Caki2 (cell line): ENCODE measurements at regions not wholly inside any gene's neighbourhood (a gene's known extent, or its start where the extent isn't known, plus 50 kb on each side); places are given as distances from the start of the nearest gene placed in this dataset.

Experiments
- DNase-seq: peaks from one replicate; pipeline ENCODE4 v3.0.0-alpha.2; 2015; ENCODE audit warnings: low read depth
- in situ Hi-C: cut with HindIII; loops from 2 replicates; pipeline ENCODE4 v1.10.0; 2016; ENCODE audit warnings: low sequenced_read_pairs, low pct_unique_long_range_greater_than_20kb, mixed read lengths

GRCh38 chr4:160257318-160257717 lies 1154.4 kb downstream of the RAPGEF2 start:
- in situ Hi-C loops, result no loop called here
- DNase-seq, result no peak

- no peak for DNase-seq
- in situ Hi-C loops, result no loop called here
Observed at GRCh38 chr4:160265014-160265413, 1162.1 kb downstream of the RAPGEF2 start.

- in situ Hi-C loops, result no loop called here
- DNase-seq, result no peak
Observed at GRCh38 chr4:160265836-160266235, 1163.0 kb downstream of the RAPGEF2 start.

DNA sequence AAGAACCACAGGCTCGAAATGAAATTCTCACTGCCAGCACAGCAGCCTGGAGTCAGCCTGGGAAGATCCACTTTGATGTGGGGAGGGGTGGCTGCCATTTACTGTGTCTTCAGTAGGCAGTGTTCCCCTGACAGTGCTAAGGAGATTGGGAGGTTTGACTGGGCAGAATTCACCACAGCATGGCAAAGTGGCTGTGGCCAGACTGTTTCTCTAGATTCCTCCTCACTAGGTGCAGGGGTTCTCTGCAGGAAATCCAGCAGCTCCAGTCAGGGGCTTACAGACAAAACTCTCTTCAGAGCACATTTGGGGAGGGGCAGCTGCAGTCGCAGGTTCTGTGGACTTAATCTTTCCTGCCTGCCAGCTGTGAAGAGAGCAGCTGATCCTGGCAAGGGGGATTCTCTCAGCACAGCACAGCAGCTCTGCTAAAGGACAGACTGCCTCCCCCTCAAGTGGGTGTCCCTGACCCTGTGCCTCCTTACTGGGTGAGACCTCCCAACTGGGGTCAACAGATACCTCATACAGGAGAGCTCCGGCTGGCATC lies 1174.0 kb downstream of the RAPGEF2 start:
- DNase-seq, result no peak
- in situ Hi-C loops, result no loop called here

GRCh38 chr4:160283081-160283480 lies 1180.2 kb downstream of the RAPGEF2 start:
- in situ Hi-C loops, result no loop called here
- no peak for DNase-seq

GRCh38 chr4:160284516-160284915 lies 1181.6 kb downstream of the RAPGEF2 start:
- in situ Hi-C loops, result no loop called here
- DNase-seq, result no peak

- in situ Hi-C loops, result no loop called here
Observed at GRCh38 chr4:160286051-160286450, 1183.2 kb downstream of the RAPGEF2 start.

GRCh38 chr4:160296476-160296875 lies 1193.6 kb downstream of the RAPGEF2 start:
- no peak for DNase-seq
- in situ Hi-C loops, result no loop called here

More at GRCh38 chr4:160286051-160286450, 1183.2 kb downstream of the RAPGEF2 start:
- DNase-seq, result no peak

- DNase-seq, result no peak
- in situ Hi-C loops, result no loop called here
Observed at GRCh38 chr4:160299177-160299576, 1196.3 kb downstream of the RAPGEF2 start.

DNA sequence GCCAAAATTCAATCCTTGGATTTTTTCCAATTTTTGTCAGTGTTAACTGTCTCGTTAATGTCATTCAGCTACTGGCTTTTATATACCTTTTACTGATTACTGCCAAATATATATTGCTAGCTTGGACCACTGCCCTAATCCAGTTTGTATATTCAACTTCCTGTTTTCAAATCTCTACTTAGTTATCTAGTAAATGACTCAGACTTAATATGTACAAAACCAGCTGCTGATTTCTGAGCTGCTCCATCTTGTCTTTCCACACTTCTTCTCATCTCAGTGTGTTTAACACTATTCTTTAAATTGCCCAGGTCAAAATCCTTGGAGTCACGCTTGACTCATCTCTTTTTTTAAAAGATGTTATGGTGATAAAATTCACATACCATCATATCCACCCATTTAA lies 1196.7 kb downstream of the RAPGEF2 start:
- DNase-seq, result no peak
- in situ Hi-C loops, result no loop called here

DNA sequence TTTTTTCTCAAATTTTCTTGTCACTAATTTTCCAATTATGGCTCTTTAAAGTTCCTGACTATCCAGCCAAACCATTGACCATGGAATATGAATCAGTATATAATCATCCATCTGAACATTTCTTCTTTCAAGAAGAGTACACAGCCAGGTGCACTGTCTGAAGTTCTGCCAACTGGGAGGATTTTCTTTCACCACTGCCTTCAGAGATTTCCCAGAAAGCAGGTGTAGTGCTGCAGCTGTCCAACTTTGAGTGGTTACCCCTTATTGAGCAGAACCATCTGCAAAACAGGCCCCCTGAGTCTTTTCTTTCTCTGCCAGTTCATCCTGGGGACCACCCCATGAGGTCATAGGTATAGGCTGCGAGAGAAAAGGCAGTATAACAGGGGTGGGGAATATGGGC lies 1213.2 kb downstream of the RAPGEF2 start:
- in situ Hi-C loops, result no loop called here
- DNase-seq, result no peak

GRCh38 chr4:160318567-160319220 lies 1215.8 kb downstream of the RAPGEF2 start:
- in situ Hi-C loops, result no loop called here
- DNase-seq, result peak; percentile 1

DNA sequence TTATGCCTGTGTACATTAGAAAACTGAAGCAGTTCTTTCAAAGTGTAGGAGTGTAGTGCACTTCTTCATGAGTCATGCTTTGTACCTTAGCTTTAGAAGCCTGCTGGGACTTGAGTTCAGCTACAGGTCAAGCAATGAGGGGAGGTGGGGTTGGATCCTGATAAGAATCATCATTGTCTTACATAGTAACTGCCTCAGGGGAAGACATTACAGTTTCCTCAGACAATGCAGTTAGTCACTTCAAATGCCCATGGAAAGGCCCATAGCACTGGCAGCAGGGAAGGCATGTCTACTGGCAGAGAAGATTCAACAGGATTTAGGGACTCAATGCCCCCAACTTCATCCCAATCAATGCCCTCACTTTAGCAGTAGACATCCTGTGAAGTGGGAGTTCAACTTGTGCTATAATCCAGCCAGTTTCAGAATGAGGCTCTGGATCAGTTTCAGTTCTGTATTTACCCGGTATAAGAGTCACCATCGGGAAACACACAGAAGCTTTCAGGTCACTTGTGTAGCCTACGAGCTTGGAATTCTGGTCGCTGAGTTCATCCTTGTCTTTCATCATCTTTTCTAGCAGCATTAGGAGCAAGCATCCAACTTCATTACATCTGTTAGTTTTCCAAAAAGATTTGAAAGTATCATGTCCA lies 1216.5 kb downstream of the RAPGEF2 start:
- peak; percentile 63 for DNase-seq
- in situ Hi-C loops, result no loop called here

- DNase-seq, result no peak
- in situ Hi-C loops, result no loop called here
Observed at GRCh38 chr4:160319868-160320260, 1217.0 kb downstream of the RAPGEF2 start.

DNA sequence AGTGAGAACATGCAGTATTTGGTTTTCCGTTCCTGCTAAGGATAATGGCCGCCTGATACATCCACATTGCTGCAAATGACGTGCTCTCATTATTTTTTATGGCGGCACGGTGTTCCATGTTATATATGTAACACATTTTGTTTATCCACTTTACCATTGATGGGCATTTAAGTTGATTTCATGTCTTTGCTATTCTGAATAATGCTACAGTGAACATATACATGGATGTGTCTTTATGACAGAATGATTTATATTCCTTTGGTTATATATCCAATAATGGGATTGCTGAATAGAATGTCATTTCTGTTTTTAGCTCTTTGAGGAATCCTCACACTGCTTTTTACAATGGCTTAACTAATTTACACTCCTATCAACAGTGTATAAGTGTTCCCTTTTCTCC lies 1223.2 kb downstream of the RAPGEF2 start:
- in situ Hi-C loops, result no loop called here
- no peak for DNase-seq

GRCh38 chr4:160347197-160347596 lies 1244.3 kb downstream of the RAPGEF2 start:
- DNase-seq, result no peak
- in situ Hi-C loops, result no loop called here

DNA sequence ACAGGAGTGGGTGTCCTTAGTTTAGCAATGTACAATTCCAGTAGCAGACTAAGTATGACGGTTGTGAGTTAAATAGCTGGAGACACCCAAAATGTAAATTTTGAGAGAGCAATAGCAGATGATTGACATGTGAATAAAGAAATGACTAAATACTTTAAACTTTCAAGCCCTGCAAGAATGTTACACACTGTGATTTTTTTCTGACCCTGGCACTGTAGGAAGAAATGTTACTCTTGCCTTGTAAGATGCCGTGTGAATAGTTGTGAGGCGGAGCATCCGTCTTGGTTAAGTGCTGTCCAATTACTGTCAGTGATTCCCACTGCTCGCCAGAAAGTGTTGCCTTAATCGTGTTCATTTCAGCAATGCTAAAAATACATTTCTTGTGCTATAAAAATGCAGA lies 1248.1 kb downstream of the RAPGEF2 start:
- in situ Hi-C loops, result no loop called here

GRCh38 chr4:160352637-160353036 lies 1249.8 kb downstream of the RAPGEF2 start:
- in situ Hi-C loops, result no loop called here
- no peak for DNase-seq

More for the DNA sequence above, 1248.1 kb downstream of the RAPGEF2 start:
- DNase-seq, result no peak

- in situ Hi-C loops, result no loop called here
Observed at GRCh38 chr4:160353548-160353947, 1250.7 kb downstream of the RAPGEF2 start.

DNA sequence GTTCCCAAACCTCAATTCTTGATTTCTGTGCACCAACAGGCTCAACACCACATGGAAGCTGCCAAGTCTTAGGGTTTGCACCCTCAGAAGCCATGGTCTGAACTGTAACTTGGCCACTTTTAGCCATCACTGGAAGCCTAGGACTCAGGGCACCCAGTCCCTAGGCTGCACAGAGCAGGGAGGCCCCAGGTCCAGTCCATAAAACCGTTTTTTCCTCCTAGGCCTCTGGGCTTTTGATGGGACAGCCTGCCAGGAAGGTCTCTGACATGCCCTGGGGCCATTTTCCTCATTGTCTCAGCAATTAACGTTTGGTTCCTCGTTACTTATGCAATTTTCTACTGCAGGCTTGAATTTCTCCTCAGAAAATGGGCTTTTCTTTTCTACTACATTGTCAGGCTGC lies 1259.6 kb downstream of the RAPGEF2 start:
- in situ Hi-C loops, result no loop called here
- DNase-seq, result no peak

More at GRCh38 chr4:160353548-160353947, 1250.7 kb downstream of the RAPGEF2 start:
- DNase-seq, result no peak
